H1 (cell line): ENCODE measurements at regions not wholly inside any gene's neighbourhood (a gene's known extent, or its start where the extent isn't known, plus 50 kb on each side); places are given as distances from the start of the nearest gene placed in this dataset.

Source experiments
- CTCF ChIA-PET: fragments of 300-600 bp; sonication (Branson Sonifier 250); formaldehyde crosslinking; loops from one replicate; lab custom pipeline; 2021; ENCODE audit not compliant: partially characterized antibody; lab: Charles Lee
- POLR2A ChIA-PET: fragments of 300-600 bp; sonication (Branson Sonifier 250); formaldehyde crosslinking; loops from one replicate; lab custom pipeline; 2021; ENCODE audit warnings: inconsistent platforms; ENCODE audit not compliant: partially characterized antibody; lab: Charles Lee
- DNase-seq, 2 experiments: peaks; one replicate each; pipeline versions ENCODE4 v3.0.0 to v3.0.0-alpha.2; 2010 to 2022; ENCODE audit warnings: low spot score in 2 of 2, low read depth in 1 of 2, mixed read lengths in 1 of 2
- FAIRE-seq: peaks from 2 replicates; lab custom pipeline; 2011; peaks lifted over from hg19 to GRCh38; lab: Jason Lieb, UNC
- H2AFZ ChIP-seq: 2 replicates; pipeline ENCODE4 v1.8.1; 2012; ENCODE audit warnings: low read length, inconsistent platforms
- H2AK5ac ChIP-seq: 2 replicates; pipeline ENCODE4 v1.6.1; 2013; ENCODE audit warnings: low read depth, low read length
- H2BK120ac ChIP-seq: replicated peaks from 2 replicates; pipeline ENCODE3; 2013; ENCODE audit warnings: low read depth, low read length, inconsistent platforms
- H2BK12ac ChIP-seq: 2 replicates; pipeline ENCODE4 v1.6.1; 2013; ENCODE audit warnings: low read depth, low read length
- H2BK15ac ChIP-seq: 2 replicates; pipeline ENCODE4 v1.6.1; 2013; ENCODE audit warnings: low read length
- H2BK20ac ChIP-seq: 2 replicates; pipeline ENCODE4 v1.6.1; 2013; ENCODE audit warnings: low read length
- H2BK5ac ChIP-seq: 2 replicates; pipeline ENCODE4 v1.6.1; 2013; ENCODE audit warnings: low read depth, low read length
- H3K14ac ChIP-seq: 2 replicates; pipeline ENCODE4 v1.6.1; 2013; ENCODE audit warnings: inconsistent platforms; ENCODE audit not compliant: insufficient read length
- H3K18ac ChIP-seq: 2 replicates; pipeline ENCODE4 v1.6.1; 2013; ENCODE audit warnings: low read length; ENCODE audit errors: extremely low read depth
- H3K23ac ChIP-seq: 2 replicates; pipeline ENCODE4 v1.6.1; 2013; ENCODE audit warnings: inconsistent platforms; ENCODE audit not compliant: insufficient read length
- H3K23me2 ChIP-seq: 2 replicates; pipeline ENCODE4 v1.6.1; 2013; ENCODE audit warnings: low read depth, low read length
- H3K27ac ChIP-seq: 2 replicates; pipeline ENCODE4 v1.6.1; 2011; ENCODE audit warnings: low read depth, low read length, inconsistent platforms
- H3K27me3 ChIP-seq, 4 experiments: replicated peaks in 1 of 4; 1 replicate in 1 of 4; 2 replicates in 3 of 4; pipeline versions ENCODE4 v1.6.1 to v1.8.1; 2011 to 2013; ENCODE audit warnings: low read length in 3 of 4, mild to moderate bottlenecking in 3 of 4, inconsistent platforms in 2 of 4, mixed read lengths in 2 of 4, moderate library complexity in 1 of 4; ENCODE audit not compliant: control insufficient read depth in 3 of 4, insufficient read depth in 3 of 4; ENCODE audit errors: extremely low read depth in 1 of 4
- H3K36me3 ChIP-seq, 4 experiments: 2 replicates each; pipeline versions ENCODE4 v1.6.1 to v1.8.1; 2011 to 2013; ENCODE audit warnings: mild to moderate bottlenecking in 4 of 4, low read length in 3 of 4, moderate library complexity in 2 of 4, control low read depth in 1 of 4, inconsistent platforms in 1 of 4; ENCODE audit not compliant: insufficient read depth in 4 of 4, control insufficient read depth in 2 of 4
- H3K4ac ChIP-seq: replicated peaks from 2 replicates; pipeline ENCODE3; 2013; ENCODE audit warnings: low read length, low read depth, mixed read lengths, inconsistent platforms; ENCODE audit not compliant: insufficient read length
- H3K4me1 ChIP-seq, 4 experiments: replicated peaks in 1 of 4; 1 replicate in 1 of 4; 2 replicates in 3 of 4; pipeline versions ENCODE4 v1.6.1 to v1.8.1; 2011 to 2013; ENCODE audit warnings: low read length in 3 of 4, inconsistent platforms in 2 of 4, mixed read lengths in 1 of 4; ENCODE audit not compliant: insufficient read depth in 4 of 4, control insufficient read depth in 3 of 4
- H3K4me2 ChIP-seq, 2 experiments: 2 replicates each; pipeline versions ENCODE4 v1.6.1 to v1.8.1; 2011 to 2013; ENCODE audit warnings: low read depth in 2 of 2, low read length in 2 of 2, control low read depth in 1 of 2, inconsistent platforms in 1 of 2, mild to moderate bottlenecking in 1 of 2; ENCODE audit not compliant: insufficient read depth in 1 of 2
- H3K4me3 ChIP-seq, 4 experiments: fragments of 200-600, 300-600 bp in 1 of 4; sonication (generic), shearing (Covaris generic), sonication (Bioruptor Twin) in 1 of 4; 2 replicates each; pipeline versions ENCODE4 v1.5.1 to v1.8.1; 2011 to 2016; ENCODE audit warnings: low read length in 4 of 4, low read depth in 3 of 4, control low read depth in 2 of 4, inconsistent platforms in 2 of 4, mild to moderate bottlenecking in 2 of 4, mixed read lengths in 1 of 4, moderate library complexity in 1 of 4; ENCODE audit not compliant: insufficient read depth in 2 of 4; ENCODE audit errors: extremely low read depth in 1 of 4
- H3K56ac ChIP-seq: replicated peaks from 2 replicates; pipeline ENCODE3; 2013; ENCODE audit warnings: low read depth, mild to moderate bottlenecking, mixed read lengths, low read length, inconsistent platforms; ENCODE audit not compliant: insufficient read length
- H3K79me1 ChIP-seq: 2 replicates; pipeline ENCODE4 v1.6.1; 2013; ENCODE audit warnings: low read depth, low read length, control low read depth
- H3K79me2 ChIP-seq, 2 experiments: 2 replicates each; pipeline versions ENCODE4 v1.6.1 to v1.8.1; 2012 to 2013; ENCODE audit warnings: low read length in 2 of 2, mild to moderate bottlenecking in 2 of 2, inconsistent platforms in 1 of 2; ENCODE audit not compliant: insufficient read depth in 2 of 2, control insufficient read depth in 1 of 2
- H3K9ac ChIP-seq, 4 experiments: replicated peaks in 1 of 4; 1 replicate in 1 of 4; 2 replicates in 3 of 4; pipeline versions ENCODE4 v1.6.1 to v1.8.1; 2011 to 2013; ENCODE audit warnings: low read depth in 3 of 4, low read length in 3 of 4, control low read depth in 2 of 4, mild to moderate bottlenecking in 2 of 4, moderate library complexity in 2 of 4, inconsistent platforms in 1 of 4; ENCODE audit errors: extremely low read depth in 1 of 4
- H3K9me3 ChIP-seq, 2 experiments: 2 replicates each; pipeline versions ENCODE4 v1.6.1 to v1.8.1; 2012 to 2013; ENCODE audit warnings: mild to moderate bottlenecking in 2 of 2, moderate library complexity in 2 of 2, control low read depth in 1 of 2, inconsistent platforms in 1 of 2, low read depth in 1 of 2, low read length in 1 of 2, mixed read lengths in 1 of 2; ENCODE audit not compliant: insufficient read depth in 2 of 2
- H4K20me1 ChIP-seq, 2 experiments: replicated peaks in 1 of 2; 2 replicates each; pipeline versions ENCODE3 to v1.8.1; 2011 to 2013; ENCODE audit warnings: inconsistent platforms in 2 of 2, low read length in 2 of 2, mild to moderate bottlenecking in 1 of 2; ENCODE audit not compliant: insufficient read depth in 2 of 2, control insufficient read depth in 1 of 2
- H4K5ac ChIP-seq: 2 replicates; pipeline ENCODE4 v1.6.1; 2013; ENCODE audit warnings: low read length, low read depth, mixed read lengths, inconsistent platforms; ENCODE audit not compliant: insufficient read length
- H4K8ac ChIP-seq: 2 replicates; pipeline ENCODE4 v1.8.0; 2013; ENCODE audit warnings: mild to moderate bottlenecking, moderate library complexity, low read length, inconsistent platforms; ENCODE audit not compliant: insufficient read depth; ENCODE audit errors: extremely low read depth
- H4K91ac ChIP-seq: replicated peaks from 2 replicates; pipeline ENCODE3; 2013; ENCODE audit warnings: low read length, mixed read lengths, inconsistent platforms; ENCODE audit not compliant: insufficient read length
- ASH2L ChIP-seq: fragments of 200-600, 300-600 bp; sonication (generic); IDR thresholded peaks from one replicate; pipeline ENCODE4 v1.7.1; 2017; ENCODE audit warnings: low read length
- BCL11A ChIP-seq, 2 experiments: IDR thresholded peaks; one replicate each; pipeline ENCODE4 v1.6.1; 2011; ENCODE audit warnings: low read depth in 2 of 2, low read length in 2 of 2, mild to moderate bottlenecking in 2 of 2
- KDM1A ChIP-seq: fragments of 200-600, 300-600 bp; sonication (generic); IDR thresholded peaks from 2 replicates; pipeline ENCODE4 v1.7.1; 2016; ENCODE audit warnings: mild to moderate bottlenecking, low read length, borderline replicate concordance
- PHF8 ChIP-seq: fragments of 200-600 bp; sonication (generic); conservative IDR thresholded peaks from 2 replicates; pipeline ENCODE4 v1.7.1; 2012; ENCODE audit warnings: low read depth, mild to moderate bottlenecking, inconsistent platforms, low read length, moderate library complexity
- POU5F1 ChIP-seq: IDR thresholded peaks from 2 replicates; pipeline ENCODE4 v1.6.1; 2011; ENCODE audit warnings: low read depth, mild to moderate bottlenecking, low read length, moderate library complexity
- RAD21 ChIP-seq, 2 experiments: IDR thresholded peaks in 1 of 2; conservative IDR thresholded peaks in 1 of 2; 2 replicates each; pipeline ENCODE4 v1.6.1; 2011; ENCODE audit warnings: low read depth in 2 of 2, low read length in 2 of 2, improper control_type of control experiment in 1 of 2, inconsistent platforms in 1 of 2, mild to moderate bottlenecking in 1 of 2, moderate library complexity in 1 of 2
- RNF2 ChIP-seq: fragments of 200-900, 300-1000 bp; sonication (generic); IDR thresholded peaks from 2 replicates; pipeline ENCODE4 v1.7.1; 2016; ENCODE audit warnings: borderline replicate concordance, low read depth, mild to moderate bottlenecking, antibody characterized with exemption, low read length; ENCODE audit not compliant: poor library complexity, severe bottlenecking; ENCODE audit errors: missing control alignments
- RXRA ChIP-seq: IDR thresholded peaks from 2 replicates; pipeline ENCODE4 v1.6.1; 2011; ENCODE audit warnings: low read depth, mild to moderate bottlenecking, low read length, moderate library complexity; ENCODE audit not compliant: insufficient read depth
- SAP30 ChIP-seq: fragments of 300-600 bp; sonication (generic); IDR thresholded peaks from 2 replicates; pipeline ENCODE4 v1.7.1; 2012; ENCODE audit warnings: low read length, moderate library complexity, mild to moderate bottlenecking, inconsistent platforms; ENCODE audit not compliant: insufficient read depth, insufficient replicate concordance
- SIRT6 ChIP-seq: IDR thresholded peaks from one replicate; pipeline ENCODE4 v1.7.1; 2012; ENCODE audit warnings: low read length, inconsistent platforms
- SP2 ChIP-seq: IDR thresholded peaks from 2 replicates; pipeline ENCODE4 v1.6.1; 2012; ENCODE audit warnings: mild to moderate bottlenecking, low read length, inconsistent platforms
- SRF ChIP-seq: IDR thresholded peaks from 2 replicates; pipeline ENCODE4 v1.6.1; 2011; ENCODE audit warnings: mild to moderate bottlenecking, low read depth, low read length, moderate library complexity
- YY1 ChIP-seq: IDR thresholded peaks from 2 replicates; pipeline ENCODE4 v1.6.1; 2011; ENCODE audit warnings: low read depth, mild to moderate bottlenecking, low read length
- WGBS, 2 experiments: shearing (Covaris generic) in 1 of 2; methylation state at CpG; one replicate each; pipeline versions ENCODE4 v1.1.6 to v1.1.7; 2013 to 2015; ENCODE audit warnings: low lambda C conversion rate in 2 of 2, mixed read lengths in 2 of 2, inconsistent platforms in 1 of 2, low coverage in 1 of 2, missing lambda C conversion rate in 1 of 2; ENCODE audit not compliant: insufficient replicate concordance in 2 of 2, insufficient coverage in 1 of 2, insufficient read length in 1 of 2; ENCODE audit errors: extremely low coverage in 1 of 2, missing lambda C conversion rate in 1 of 2; 5-methylcytosine and 5-hydroxymethylcytosine counted together
- TF ChIP-seq, protein P1 (sequence below): IDR thresholded peaks from 2 replicates; pipeline ENCODE4 v1.6.1; 2011; ENCODE audit warnings: low read length, improper control_type of control experiment

DNA sequence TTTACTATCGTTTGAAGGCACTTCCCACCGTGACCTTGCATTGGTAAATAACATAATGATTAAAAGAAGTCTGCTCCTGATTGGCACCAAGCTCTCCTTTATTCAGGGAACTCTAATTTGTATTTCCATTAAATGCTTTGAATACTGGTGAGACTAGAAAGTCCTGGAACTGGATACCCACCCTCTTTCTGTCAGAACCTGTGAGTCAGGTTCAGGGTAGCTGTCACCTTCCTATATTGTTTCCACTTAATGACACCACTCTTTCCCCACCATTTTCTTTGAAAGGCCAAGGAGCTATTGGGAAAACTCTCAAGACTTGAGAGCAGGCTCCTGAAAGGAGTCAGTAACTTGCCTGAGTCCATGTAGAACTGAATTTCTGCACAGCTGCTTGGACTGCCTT is 55.9 kb upstream of the RASSF6 start:
- Histone ChIP-seq H3K4me3 (no peak overlapping the region), H2BK120ac (no peak overlapping the region), H3K23ac (no peak overlapping the region), H3K9me3 (no peaks in the 10 kb centered on the region), H3K27me3 (no peaks in the 10 kb centered on the region), H3K18ac (no peak overlapping the region), H3K4ac (no peak overlapping the region), H3K56ac (no peak overlapping the region), H3K4me1 (no peaks in the 10 kb centered on the region), H2AK5ac (no peak overlapping the region), H4K5ac (no peak overlapping the region), H2AFZ (no peak overlapping the region), H3K9ac (no peak overlapping the region), H2BK12ac (no peak overlapping the region), H3K27ac (no peak overlapping the region), H4K8ac (no peak overlapping the region), H3K14ac (no peak overlapping the region), H3K79me1 (no peaks in the 10 kb centered on the region), H2BK20ac (no peak overlapping the region), H3K4me2 (no peak overlapping the region), H4K20me1 (no peaks in the 10 kb centered on the region), H3K23me2 (no peaks in the 10 kb centered on the region), H2BK15ac (no peak overlapping the region), H4K91ac (no peak overlapping the region), H3K36me3 (no peaks in the 10 kb centered on the region), H3K79me2 (no peaks in the 10 kb centered on the region), H2BK5ac (no peak overlapping the region)
- DNase-seq (no peak), FAIRE-seq (no peak)
- ChIA-PET POLR2A (no interaction called here), CTCF (interaction anchor here (1.1 to 3.6 kb wide), 9 partner anchors 14 to 458 kb away, joined by 3 to 12 read pairs (median 4); no protein-coding TSS in a partner anchor)
- 89% methylated on average over 2 of the region's 2 CpGs; no CpG with 5 or more reads in 1 of the 2 experiments for WGBS, 2 experiments
- TF ChIP-seq BCL11A (IDR thresholded peaks at IDR 0.05; ENCODE audit: low read depth in 2 of 2, low read length in 2 of 2) (no peak), SRF (no peak), SAP30 (no peak), ASH2L (no peak), KDM1A (no peak), YY1 (no peak), SP2 (no peak), POU5F1 (no peak), RAD21 (IDR thresholded peaks at IDR 0.05 in 1 of 2, conservative IDR thresholded peaks at IDR 0.05 in 1 of 2; ENCODE audit: low read depth in 2 of 2, low read length in 2 of 2) (no peak), PHF8 (no peak), RXRA (no peak), RNF2 (no peak), SIRT6 (no peak)
- TF ChIP-seq, protein P1, sequence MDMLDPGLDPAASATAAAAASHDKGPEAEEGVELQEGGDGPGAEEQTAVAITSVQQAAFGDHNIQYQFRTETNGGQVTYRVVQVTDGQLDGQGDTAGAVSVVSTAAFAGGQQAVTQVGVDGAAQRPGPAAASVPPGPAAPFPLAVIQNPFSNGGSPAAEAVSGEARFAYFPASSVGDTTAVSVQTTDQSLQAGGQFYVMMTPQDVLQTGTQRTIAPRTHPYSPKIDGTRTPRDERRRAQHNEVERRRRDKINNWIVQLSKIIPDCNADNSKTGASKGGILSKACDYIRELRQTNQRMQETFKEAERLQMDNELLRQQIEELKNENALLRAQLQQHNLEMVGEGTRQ = no peak
